HG03460 (cell line): ENCODE measurements at regions not wholly inside any gene's neighbourhood (a gene's known extent, or its start where the extent isn't known, plus 50 kb on each side); places are given as distances from the start of the nearest gene placed in this dataset.

ENCODE experiments used
- ATAC-seq: cut with Tn5 transposase; IDR thresholded peaks from one replicate; pipeline ENCODE4 v1.9.1; 2021; ENCODE audit not compliant: unreplicated experiment

- no peak for ATAC-seq
Measured at GRCh38 chrX:149275836-149276235, 229.3 kb downstream of the IDS start.

DNA sequence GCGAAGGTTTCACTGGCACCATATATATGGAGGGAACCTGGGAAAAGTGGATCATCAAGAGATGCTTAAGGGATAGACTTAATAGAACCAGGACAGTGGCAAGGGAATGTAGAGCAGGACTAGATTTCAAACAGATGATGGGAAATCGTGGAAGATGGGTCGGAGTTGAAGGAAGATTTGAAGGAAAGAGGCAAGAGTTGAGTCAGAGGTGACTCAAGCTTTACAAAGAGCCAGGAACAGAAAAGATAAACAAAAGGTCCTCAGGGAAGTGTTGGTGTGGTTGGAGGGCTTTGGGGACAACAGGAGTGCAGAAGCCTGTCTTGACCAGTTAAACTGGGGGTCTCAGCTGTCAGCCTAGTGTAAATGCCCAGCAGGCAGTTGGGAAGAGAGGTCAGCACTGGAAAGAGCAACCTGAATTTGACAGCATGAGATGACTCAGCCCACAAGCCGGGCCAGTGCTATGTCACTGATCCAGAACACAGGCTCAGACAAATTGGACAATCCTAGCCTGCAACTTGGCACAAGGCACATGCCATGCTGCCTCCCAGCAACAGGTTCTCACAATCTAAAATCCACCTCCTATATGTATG lies 230.5 kb downstream of the IDS start:
- no peak for ATAC-seq

GRCh38 chrX:149272690-149273463 lies 232.2 kb downstream of the IDS start:
- ATAC-seq: no peak

- no peak for ATAC-seq
Measured at GRCh38 chrX:149267878-149268813, 237.0 kb downstream of the IDS start.

DNA sequence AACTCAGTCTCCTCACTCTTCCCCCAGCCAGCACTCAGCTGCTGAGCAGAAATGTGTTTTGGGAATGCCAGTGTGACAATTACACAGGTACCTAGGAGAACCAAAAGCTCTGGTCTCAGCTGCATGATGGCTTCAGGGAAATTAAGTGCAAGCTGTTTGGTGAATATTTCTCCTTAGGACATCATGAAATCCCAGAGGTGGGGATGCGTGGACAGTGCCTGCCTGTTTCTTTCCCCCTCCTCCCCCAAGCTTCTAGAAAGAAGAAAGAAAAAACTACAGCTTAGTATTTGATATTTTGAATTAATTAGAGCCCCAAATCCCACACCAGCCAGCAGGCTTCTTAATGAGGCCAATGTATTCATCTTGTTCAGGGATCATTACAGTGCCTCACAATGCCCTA lies 243.0 kb downstream of the IDS start:
- ATAC-seq: no peak

DNA sequence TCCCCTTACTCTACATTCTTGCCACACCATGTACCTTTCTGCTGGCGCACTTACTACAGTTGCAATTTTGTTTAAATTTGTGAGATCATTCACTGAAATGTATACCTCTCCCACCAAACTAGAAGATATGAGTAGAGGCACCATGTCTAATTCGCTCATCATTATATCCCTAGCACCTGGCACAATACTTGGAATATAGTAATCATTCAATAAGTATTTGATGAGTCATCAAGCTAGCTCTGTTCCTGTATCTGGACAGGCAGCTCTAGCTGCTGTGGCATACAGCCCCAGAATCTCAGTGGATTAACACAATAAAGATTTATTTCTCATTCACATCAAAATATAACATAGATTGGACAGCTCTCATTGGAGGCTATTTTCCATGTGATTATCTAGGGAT lies 245.9 kb downstream of the IDS start:
- no peak for ATAC-seq

GRCh38 chrX:149255860-149256259 lies 249.2 kb downstream of the IDS start:
- no peak for ATAC-seq

DNA sequence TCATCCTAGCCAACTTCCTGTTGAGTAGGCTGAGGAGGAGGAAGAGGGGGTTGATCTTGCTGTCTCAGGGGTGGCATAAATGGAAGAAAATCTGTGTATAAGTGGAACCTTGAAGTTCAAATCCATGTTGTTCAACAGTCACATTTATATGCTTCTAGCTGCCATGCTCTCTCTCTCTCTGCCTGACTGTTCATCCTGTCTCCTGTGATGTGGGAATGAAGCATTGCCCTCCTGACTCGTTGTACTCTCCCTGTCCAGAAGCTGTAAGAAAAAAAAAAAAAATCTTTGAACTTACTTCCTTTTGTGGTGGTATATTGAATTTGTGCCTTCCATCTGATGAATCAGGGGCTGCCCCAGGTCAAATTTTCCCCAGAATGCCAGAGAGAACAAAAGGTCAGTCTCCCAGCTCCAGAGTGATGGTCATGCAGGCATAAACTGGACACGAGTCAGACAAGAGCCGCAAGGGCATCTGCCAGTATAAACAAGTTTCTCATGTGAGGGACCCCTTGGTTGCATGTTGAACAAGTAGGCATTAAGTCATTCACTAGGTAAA lies 257.0 kb downstream of the IDS start:
- ATAC-seq: no peak

GRCh38 chrX:149230689-149231088 lies 274.4 kb downstream of the IDS start:
- ATAC-seq: no peak

DNA sequence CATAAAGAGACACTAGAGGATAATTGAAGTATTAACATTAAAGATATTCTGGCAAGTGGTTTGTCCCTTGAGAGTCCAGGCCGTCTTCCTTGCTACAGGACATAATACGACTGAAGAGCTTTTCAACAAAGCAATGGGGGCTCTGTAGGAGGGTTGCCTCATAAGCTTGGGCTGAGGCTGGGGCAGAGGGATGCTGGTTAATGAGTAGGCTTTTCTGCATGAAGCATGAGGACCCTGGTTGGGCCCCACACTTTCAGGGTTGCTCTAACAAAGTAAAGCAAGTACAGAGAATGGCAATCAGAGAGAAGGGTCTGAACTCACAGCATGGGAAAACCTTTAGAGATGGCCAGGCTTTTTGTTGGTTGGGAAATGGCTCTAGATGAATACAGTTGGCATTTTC lies 281.3 kb downstream of the IDS start:
- no peak for ATAC-seq

DNA sequence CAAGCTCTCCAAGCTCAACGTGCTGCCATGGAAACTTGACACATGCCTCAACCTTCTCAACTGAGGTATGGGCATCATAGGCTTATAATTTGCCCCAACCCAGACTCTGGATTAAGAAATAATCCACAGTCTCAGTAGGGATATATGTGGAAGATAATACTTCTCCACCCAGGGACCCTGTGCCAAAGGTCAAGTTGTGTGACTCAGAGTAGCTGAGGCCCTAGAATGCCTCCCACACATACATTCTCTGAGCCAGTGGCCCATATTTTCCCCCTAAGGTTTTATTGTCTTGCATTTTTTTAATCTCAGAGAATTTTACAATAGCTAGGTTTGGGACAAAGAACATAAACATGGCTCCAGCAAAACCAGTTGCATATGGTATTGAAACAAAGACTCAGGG lies 283.1 kb downstream of the IDS start:
- ATAC-seq: no peak

DNA sequence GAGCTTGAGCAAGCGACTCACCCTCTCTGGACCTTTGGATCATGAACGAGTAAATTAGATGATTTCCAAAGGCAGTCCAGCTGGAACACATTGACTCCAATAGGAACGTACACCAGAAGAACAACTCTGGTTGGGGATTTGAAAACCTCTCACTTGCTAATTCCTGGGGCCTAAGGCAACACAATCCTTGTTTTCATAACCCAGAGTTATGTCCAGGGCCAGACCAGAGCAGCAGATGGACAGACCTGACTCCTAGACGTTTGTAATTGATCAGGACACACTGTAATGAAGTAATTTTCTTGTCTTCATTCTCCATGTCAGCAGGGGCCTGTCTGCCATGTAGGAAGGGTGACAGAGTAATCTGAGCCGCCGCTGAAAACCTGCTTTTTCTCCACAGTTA lies 283.9 kb downstream of the IDS start:
- no peak for ATAC-seq

DNA sequence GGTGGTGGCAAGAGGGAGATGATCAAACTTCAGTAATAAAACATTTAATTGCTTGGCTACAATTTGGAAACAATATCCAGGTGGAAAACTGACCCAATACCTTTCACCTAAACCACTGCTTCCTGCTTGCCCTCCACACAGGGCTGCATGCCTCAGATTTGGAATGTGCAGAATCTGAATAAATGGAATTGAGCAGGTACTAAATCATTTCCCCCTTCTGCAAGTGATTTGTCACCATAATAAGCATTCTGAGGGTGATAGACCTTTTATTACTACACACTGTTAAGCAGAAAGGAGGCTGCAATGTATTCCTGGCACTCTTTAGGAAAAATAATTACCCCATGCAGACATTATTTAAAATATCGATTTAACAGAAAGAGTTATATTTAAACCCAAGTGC lies 291.8 kb downstream of the IDS start:
- no peak for ATAC-seq

DNA sequence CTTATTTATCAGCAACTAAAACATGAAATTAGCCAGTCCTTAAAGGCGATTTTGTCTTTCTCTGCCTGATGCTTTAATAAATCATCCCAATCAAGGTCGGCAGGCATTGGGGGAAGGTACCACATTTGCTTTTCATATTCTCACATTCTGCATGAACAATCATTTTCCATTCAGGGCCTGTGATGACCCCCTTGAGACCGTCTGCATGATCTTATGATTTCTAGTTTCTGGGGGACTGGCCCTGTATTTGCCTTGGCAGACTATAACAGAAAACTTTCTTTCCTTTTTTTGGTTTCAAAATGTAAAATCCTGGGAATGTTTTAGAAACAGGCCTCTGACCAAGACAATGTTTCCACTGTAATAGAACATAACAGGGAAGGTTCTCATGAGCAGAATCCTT lies 296.8 kb downstream of the IDS start:
- no peak for ATAC-seq

- ATAC-seq: no peak
Measured at GRCh38 chrX:149207518-149207917, 297.6 kb downstream of the IDS start.

DNA sequence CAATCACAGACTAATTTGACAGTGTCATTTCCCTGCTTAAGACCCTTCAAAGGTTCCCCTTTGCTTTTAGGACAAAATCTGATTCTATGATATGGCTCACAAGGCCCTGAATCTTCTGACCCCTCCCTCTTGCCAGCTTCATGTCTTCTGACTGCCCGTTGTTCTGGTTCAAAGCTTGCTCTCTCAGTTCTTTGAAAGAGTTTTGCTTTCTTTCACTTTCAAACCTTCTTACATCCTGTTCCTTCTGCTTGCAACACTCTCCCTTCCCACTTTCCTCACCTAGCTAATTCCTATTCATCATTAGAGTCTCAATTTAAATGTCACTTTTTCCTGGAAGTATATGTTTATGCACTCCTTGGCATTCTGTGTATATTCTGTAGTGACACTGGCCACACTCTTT lies 299.2 kb downstream of the IDS start:
- no peak for ATAC-seq

- no peak for ATAC-seq
Measured at GRCh38 chrX:149205081-149205480, 300.0 kb downstream of the IDS start.

- no peak for ATAC-seq
Measured at GRCh38 chrX:149199734-149200133, 305.4 kb downstream of the IDS start.

- peak; percentile 80 for ATAC-seq
Measured at GRCh38 chrX:149198980-149199732, 305.9 kb downstream of the IDS start.

- no peak for ATAC-seq
Measured at GRCh38 chrX:149185087-149185486, 320.0 kb downstream of the IDS start.
